VCaP (cell line): ENCODE measurements at regions not wholly inside any gene's neighbourhood (a gene's known extent, or its start where the extent isn't known, plus 50 kb on each side); places are given as distances from the start of the nearest gene placed in this dataset.

Source experiments
- H3K27ac ChIP-seq: fragments of 450-650 bp; 2 replicates; pipeline ENCODE4 v1.5.1; 2017
- TF ChIP-seq, protein P1 (sequence below): fragments of 450-650 bp; conservative IDR thresholded peaks from 2 replicates; pipeline ENCODE4 v1.5.1; 2017; ENCODE audit warnings: mild to moderate bottlenecking, moderate library complexity

DNA sequence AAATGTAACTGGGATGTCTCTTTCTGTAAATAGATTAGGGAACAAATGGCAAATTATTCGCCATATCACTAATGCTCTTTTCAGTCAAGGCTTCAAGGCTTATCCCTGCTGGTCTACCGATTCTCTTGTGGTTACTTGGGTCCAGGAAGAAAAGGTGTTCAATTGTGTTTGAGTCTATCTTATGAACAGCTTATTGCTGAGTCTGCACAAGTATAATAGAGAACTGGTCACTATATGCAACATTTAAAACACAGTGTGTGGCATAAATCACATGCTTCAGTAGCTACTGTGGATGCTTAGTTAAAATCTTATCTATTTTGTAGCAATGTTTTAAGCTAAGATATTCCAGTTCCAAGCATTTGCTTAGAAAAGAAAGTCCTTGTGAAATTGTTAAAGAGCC is 274.2 kb upstream of the FAM174A start:
- TF ChIP-seq, protein P1, sequence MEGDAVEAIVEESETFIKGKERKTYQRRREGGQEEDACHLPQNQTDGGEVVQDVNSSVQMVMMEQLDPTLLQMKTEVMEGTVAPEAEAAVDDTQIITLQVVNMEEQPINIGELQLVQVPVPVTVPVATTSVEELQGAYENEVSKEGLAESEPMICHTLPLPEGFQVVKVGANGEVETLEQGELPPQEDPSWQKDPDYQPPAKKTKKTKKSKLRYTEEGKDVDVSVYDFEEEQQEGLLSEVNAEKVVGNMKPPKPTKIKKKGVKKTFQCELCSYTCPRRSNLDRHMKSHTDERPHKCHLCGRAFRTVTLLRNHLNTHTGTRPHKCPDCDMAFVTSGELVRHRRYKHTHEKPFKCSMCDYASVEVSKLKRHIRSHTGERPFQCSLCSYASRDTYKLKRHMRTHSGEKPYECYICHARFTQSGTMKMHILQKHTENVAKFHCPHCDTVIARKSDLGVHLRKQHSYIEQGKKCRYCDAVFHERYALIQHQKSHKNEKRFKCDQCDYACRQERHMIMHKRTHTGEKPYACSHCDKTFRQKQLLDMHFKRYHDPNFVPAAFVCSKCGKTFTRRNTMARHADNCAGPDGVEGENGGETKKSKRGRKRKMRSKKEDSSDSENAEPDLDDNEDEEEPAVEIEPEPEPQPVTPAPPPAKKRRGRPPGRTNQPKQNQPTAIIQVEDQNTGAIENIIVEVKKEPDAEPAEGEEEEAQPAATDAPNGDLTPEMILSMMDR: no peak
- no peak overlapping the region for H3K27ac ChIP-seq

GRCh38 chr5:100252944-100253343 is 282.2 kb upstream of the FAM174A start:
- TF ChIP-seq, protein P1: no peak
- no peak overlapping the region for H3K27ac ChIP-seq

DNA sequence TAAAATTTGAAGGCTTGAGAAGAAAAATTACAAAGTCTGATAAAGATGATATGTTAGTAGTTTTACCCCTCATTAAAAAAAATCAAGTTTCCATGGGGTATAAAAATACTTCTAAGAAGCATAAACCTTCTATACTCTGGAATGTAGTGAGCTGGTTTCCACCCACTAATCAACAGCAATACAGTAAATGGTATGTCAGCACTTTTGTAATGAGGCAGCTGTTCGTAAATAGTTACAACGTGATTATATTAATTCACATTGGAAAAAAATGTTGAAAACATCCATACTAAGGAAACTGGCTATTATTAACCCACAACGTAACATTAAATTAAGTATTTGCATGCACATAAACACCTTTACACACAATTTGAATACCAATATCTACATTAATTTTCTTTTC is 283.1 kb upstream of the FAM174A start:
- H3K27ac ChIP-seq: no peak overlapping the region
- TF ChIP-seq, protein P1: no peak

DNA sequence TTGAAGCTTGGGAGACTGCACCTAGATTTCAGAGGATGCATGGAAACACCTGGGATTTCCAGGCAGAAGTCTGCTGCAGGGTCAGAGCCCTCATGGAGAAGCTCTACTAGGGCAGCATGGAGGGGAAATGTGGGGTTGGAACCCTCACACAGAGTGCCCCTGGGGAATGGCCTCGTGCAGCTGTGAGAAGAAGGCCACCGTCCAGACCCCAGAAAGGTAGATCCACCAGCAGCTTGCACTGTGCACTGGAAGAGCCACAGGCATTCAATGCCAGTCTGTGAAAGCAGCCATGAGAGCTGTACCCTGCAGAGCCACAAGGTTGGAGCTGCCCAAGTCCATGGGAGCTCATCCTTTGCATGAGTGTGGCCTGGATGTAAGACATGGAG is 285.3 kb upstream of the FAM174A start:
- TF ChIP-seq, protein P1: no peak

DNA sequence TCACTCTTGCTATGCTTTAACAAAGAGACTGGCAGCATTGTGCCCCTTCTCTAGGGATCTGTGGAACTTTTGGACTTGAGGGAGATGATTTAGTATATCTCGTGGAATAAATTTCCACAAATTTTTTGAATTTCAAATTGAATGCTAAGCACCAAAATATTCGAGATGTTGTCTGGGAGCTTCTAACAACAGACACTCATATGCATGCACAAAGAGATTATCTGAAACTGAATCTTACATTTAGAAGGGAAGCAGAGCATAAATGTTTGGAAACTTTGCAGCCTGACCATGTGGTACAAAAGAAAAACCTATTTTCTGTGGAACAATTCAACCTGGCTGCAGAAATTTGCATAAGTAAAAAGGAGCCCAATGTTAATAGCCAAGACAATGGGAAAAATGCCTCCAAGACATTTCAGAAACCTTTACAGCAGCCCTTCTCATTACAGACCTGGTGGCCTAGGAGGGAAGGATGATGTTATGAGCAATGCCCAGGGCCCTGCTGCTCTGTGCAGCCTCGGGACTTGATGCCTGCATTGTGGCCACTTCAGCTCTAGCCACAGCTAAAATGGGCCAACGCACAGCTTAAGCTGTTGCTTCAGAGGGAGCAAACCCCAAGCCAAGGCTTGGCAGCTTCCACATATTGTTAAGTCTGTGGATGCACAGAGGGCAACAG is 285.8 kb upstream of the FAM174A start:
- TF ChIP-seq, protein P1: no peak
- H3K27ac ChIP-seq: no peak overlapping the region

More for the DNA sequence above, 285.3 kb upstream of the FAM174A start:
- no peak overlapping the region for H3K27ac ChIP-seq

DNA sequence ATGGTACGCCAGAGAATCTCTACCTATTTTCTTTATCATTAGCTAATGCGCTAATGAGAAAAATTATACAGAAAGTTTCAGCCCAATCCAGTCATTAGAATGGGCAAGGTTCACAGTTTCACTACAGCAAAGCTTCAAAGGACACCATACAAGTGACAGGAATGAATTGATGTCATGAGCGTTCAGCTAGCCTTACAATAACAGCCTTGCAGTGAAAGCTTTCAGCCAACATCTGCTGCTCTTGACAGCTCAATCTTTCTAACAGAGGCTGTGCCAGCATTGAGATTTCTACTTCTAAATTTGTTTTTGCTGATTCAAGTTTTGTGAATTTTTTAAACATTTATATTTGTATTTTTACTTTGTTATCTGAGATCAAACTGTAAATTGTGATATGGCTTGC is 302.4 kb upstream of the FAM174A start:
- no peak overlapping the region for H3K27ac ChIP-seq
- TF ChIP-seq, protein P1: no peak

DNA sequence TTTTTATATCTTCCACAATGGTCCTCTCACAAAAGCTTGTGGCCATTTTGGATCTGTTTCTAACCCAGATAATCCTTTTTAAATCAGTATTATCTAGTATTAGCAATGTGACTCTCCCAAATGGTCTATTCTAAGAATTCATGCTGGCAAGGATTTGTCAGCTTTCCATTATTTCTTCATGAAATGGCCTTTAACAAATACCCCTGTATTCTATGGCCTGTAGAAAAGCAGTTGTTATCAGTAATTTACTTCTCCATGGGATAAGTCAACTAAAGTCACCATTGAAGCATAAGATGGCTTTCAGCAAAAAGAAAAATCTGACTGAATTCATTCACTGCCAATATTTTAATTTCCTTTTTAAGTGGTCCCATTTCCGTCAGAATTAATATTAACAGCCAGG is 346.4 kb upstream of the FAM174A start:
- TF ChIP-seq, protein P1: no peak
- no peak overlapping the region for H3K27ac ChIP-seq
